ENCODE measurements at regions not wholly inside any gene's neighbourhood (a gene's known extent, or its start where the extent isn't known, plus 50 kb on each side); places are given as distances from the start of the nearest gene placed in this dataset.
A peak's percentile ranks its signal among the peaks of the same experiment; 100 is the strongest.

DNA sequence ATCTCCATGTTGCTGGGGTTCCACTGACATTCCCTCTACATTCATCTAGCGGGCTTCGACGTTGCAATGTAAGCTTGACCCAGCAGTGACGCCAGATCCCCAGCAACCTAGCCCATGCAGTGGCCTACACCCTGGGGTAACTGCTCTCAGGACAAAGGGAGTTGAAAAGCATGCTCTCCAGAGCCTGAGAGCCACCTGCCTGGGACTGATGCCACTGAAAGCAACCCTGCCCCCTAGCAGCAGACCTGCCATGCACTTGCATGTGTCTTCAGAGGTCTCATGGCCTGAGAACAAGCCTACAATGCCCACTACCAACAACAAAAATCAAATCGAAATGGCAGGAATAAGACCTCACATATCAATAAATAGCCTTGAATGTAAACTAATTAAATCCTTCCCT, 330.3 kb downstream of the TRIM36 start:
- no peak overlapping the region for H3K27ac ChIP-seq (ENCODE audit: low read length)
- no peaks in the 10 kb centered on the region for H4K20me1 ChIP-seq (ENCODE audit: insufficient read depth, low read depth, low read length)
- H3K9me3 ChIP-seq (ENCODE audit: low read length) = no peaks in the 10 kb centered on the region
- H3K27me3 ChIP-seq (ENCODE audit: low read length) = 0 out of 2 replicates have a peak, but pooled peaks cover 6% of the 10 kb centered on the region
- no peaks in the 10 kb centered on the region for H3K36me3 ChIP-seq (ENCODE audit: insufficient read depth, low read length)
- DNase-seq = no peak
- H2AFZ ChIP-seq (ENCODE audit: low read length) = no peak overlapping the region
- H3K9me2 ChIP-seq (replicated peaks; ENCODE audit: insufficient read depth, low read length) = no peaks in the 10 kb centered on the region
- no peaks in the 10 kb centered on the region for H3K4me1 ChIP-seq (ENCODE audit: low read length)
- no peak overlapping the region for H3K9ac ChIP-seq (ENCODE audit: low read length)
- H3K79me2 ChIP-seq (ENCODE audit: low read length) = no peaks in the 10 kb centered on the region
- H3K4me3 ChIP-seq (ENCODE audit: low read length) = no peak overlapping the region
- H3K4me2 ChIP-seq (ENCODE audit: low read depth, low read length, poor library complexity, severe bottlenecking) = no peak overlapping the region

DNA sequence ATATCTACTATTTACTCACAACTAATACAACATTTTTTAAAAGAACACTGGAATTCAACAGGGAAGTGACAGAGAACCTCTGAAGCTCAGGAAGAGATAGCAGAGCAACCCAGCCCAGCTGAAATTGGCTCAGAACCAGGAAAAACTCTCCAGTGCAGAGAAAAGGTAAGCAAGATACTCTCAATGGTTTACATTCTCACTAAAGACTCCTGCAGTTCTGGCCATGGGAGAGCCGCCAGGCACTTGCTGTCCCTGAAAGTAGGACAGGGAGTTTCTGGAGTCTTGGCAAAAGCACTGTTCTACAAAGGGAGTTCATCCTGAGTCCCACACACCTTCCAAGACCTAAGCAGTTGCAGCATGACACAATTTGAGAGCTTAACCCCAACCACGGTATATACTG, 330.8 kb downstream of the TRIM36 start:
- H3K4me1 ChIP-seq (ENCODE audit: low read length) = no peaks in the 10 kb centered on the region
- no peak overlapping the region for H3K4me2 ChIP-seq (ENCODE audit: low read depth, low read length, poor library complexity, severe bottlenecking)
- no peak for DNase-seq
- no peaks in the 10 kb centered on the region for H3K79me2 ChIP-seq (ENCODE audit: low read length)
- no peak overlapping the region for H3K4me3 ChIP-seq (ENCODE audit: low read length)
- H2AFZ ChIP-seq (ENCODE audit: low read length) = no peak overlapping the region
- H3K27ac ChIP-seq (ENCODE audit: low read length) = no peak overlapping the region
- no peaks in the 10 kb centered on the region for H4K20me1 ChIP-seq (ENCODE audit: insufficient read depth, low read depth, low read length)
- H3K9me3 ChIP-seq (ENCODE audit: low read length) = no peaks in the 10 kb centered on the region
- H3K9me2 ChIP-seq (replicated peaks; ENCODE audit: insufficient read depth, low read length) = no peaks in the 10 kb centered on the region
- no peaks in the 10 kb centered on the region for H3K36me3 ChIP-seq (ENCODE audit: insufficient read depth, low read length)
- H3K9ac ChIP-seq (ENCODE audit: low read length) = no peak overlapping the region
- 0 out of 2 replicates have a peak, but pooled peaks cover 6% of the 10 kb centered on the region for H3K27me3 ChIP-seq (ENCODE audit: low read length)

DNA sequence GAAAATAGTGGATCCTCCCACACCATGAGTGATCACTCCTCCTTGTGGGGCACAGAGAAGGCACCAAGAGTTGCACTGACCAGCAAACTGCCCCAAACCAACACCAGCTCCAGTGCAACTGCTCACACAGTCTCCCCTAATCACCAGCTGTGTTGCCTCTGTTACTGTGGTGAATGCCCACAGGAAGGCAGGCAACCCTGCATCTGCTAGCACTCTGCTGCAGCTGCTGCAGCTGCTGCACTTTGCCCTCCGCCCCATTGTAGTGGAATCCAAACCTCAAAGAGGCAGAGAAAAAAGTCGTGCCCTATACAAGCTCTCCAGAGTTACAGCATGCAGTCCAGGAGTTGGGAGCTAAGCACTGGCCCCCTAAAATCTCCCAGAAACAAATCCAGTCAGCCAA, 339.6 kb downstream of the TRIM36 start:
- no peaks in the 10 kb centered on the region for H3K27me3 ChIP-seq (ENCODE audit: low read length)
- H3K36me3 ChIP-seq (ENCODE audit: insufficient read depth, low read length) = no peaks in the 10 kb centered on the region
- no peak for DNase-seq
- H4K20me1 ChIP-seq (ENCODE audit: insufficient read depth, low read depth, low read length) = no peaks in the 10 kb centered on the region
- no peak overlapping the region for H3K4me3 ChIP-seq (ENCODE audit: low read length)
- H3K9me2 ChIP-seq (replicated peaks; ENCODE audit: insufficient read depth, low read length) = no peaks in the 10 kb centered on the region
- no peaks in the 10 kb centered on the region; the same call in 1 of the 2 replicates for H3K9me3 ChIP-seq (ENCODE audit: low read length)
- no peak overlapping the region for H3K9ac ChIP-seq (ENCODE audit: low read length)
- no peaks in the 10 kb centered on the region for H3K4me1 ChIP-seq (ENCODE audit: low read length)
- H3K79me2 ChIP-seq (ENCODE audit: low read length) = no peaks in the 10 kb centered on the region
- H2AFZ ChIP-seq (ENCODE audit: low read length) = no peak overlapping the region
- no peak overlapping the region for H3K27ac ChIP-seq (ENCODE audit: low read length)
- H3K4me2 ChIP-seq (ENCODE audit: low read depth, low read length, poor library complexity, severe bottlenecking) = no peak overlapping the region

DNA sequence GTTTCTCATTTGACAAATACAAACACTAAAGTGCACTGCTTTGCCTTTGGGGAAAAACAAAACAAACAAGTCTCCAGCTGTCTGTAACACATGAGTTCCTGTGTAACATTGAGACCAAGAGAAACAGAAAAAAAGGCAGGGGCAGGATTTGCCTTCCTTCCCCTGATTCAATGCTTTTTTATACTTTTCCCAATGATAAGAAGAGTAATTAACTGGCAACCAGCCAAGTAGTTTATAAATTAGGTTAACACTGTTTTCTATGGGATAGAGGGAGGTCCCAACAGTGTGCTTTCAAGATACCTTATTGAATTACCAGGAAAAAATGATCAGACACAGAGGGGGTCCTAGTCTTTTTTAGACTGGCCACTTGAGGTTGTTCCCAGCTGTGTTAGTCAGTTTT, 346.8 kb downstream of the TRIM36 start:
- Histone ChIP-seq H4K20me1 (ENCODE audit: insufficient read depth, low read depth, low read length) (no peaks in the 10 kb centered on the region), H3K27me3 (ENCODE audit: low read length) (no peaks in the 10 kb centered on the region), H3K27ac (ENCODE audit: low read length) (no peak overlapping the region), H3K4me3 (ENCODE audit: low read length) (no peak overlapping the region), H3K4me2 (ENCODE audit: low read depth, low read length, poor library complexity, severe bottlenecking) (no peak overlapping the region), H3K4me1 (ENCODE audit: low read length) (no peaks in the 10 kb centered on the region), H3K9me3 (ENCODE audit: low read length) (no peaks in the 10 kb centered on the region; the same call in 1 of the 2 replicates), H3K79me2 (ENCODE audit: low read length) (no peaks in the 10 kb centered on the region), H3K9ac (ENCODE audit: low read length) (no peak overlapping the region), H2AFZ (ENCODE audit: low read length) (no peak overlapping the region), H3K9me2 (replicated peaks; ENCODE audit: insufficient read depth, low read length) (no peaks in the 10 kb centered on the region; the same call in 1 of the 2 replicates), H3K36me3 (ENCODE audit: insufficient read depth, low read length) (no peaks in the 10 kb centered on the region)
- no peak for DNase-seq

DNA sequence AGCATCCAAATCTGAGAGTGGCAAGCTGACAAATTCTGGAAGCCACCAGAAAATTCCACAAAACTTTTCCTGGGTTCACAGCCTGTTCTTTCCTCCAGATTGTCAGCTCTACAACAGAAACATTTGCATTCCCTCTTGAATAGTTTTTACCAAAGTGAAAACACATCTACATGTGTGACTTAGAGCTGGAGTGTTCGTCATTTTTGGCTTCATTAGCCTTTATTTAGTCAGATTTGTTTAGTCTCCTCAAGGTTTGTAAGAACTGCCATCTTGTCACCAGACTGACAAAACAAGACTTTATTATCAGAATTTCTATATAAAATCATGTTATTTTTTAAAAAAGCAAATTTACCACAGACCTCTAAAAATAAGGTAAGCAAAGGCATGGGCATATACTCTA, 347.3 kb downstream of the TRIM36 start:
- H3K9ac ChIP-seq (ENCODE audit: low read length) = no peak overlapping the region
- H3K4me3 ChIP-seq (ENCODE audit: low read length) = no peak overlapping the region
- H3K36me3 ChIP-seq (ENCODE audit: insufficient read depth, low read length) = no peaks in the 10 kb centered on the region
- H3K79me2 ChIP-seq (ENCODE audit: low read length) = no peaks in the 10 kb centered on the region
- H3K9me3 ChIP-seq (ENCODE audit: low read length) = no peaks in the 10 kb centered on the region; the same call in 1 of the 2 replicates
- H4K20me1 ChIP-seq (ENCODE audit: insufficient read depth, low read depth, low read length) = no peaks in the 10 kb centered on the region
- no peak for DNase-seq
- no peaks in the 10 kb centered on the region for H3K4me1 ChIP-seq (ENCODE audit: low read length)
- no peaks in the 10 kb centered on the region for H3K27me3 ChIP-seq (ENCODE audit: low read length)
- no peak overlapping the region for H2AFZ ChIP-seq (ENCODE audit: low read length)
- H3K4me2 ChIP-seq (ENCODE audit: low read depth, low read length, poor library complexity, severe bottlenecking) = no peak overlapping the region
- no peak overlapping the region for H3K27ac ChIP-seq (ENCODE audit: low read length)
- H3K9me2 ChIP-seq (replicated peaks; ENCODE audit: insufficient read depth, low read length) = no peaks in the 10 kb centered on the region; the same call in 1 of the 2 replicates

DNA sequence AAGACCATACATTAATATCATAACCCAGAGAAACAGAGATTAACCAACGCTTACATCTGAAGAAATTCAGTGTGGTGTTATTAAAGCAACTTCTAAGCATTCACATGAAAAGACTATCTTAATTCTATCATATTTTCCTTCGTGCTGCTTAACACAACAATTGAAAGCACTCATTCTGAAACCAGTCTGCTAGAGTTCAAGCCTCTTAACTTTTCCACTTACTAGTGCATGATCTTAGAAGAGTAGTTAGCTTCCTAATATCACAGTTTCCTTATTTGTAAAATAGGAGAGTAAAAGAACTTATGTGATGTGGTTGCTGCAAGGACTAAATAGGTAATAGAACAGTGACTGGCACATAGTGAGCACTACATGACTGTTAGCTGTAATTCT, 379.3 kb downstream of the TRIM36 start:
- no peak for DNase-seq
- H2AFZ ChIP-seq (ENCODE audit: low read length) = no peak overlapping the region
- H3K9me2 ChIP-seq (replicated peaks; ENCODE audit: insufficient read depth, low read length) = no peaks in the 10 kb centered on the region
- no peaks in the 10 kb centered on the region for H3K4me1 ChIP-seq (ENCODE audit: low read length)
- no peak overlapping the region for H3K27ac ChIP-seq (ENCODE audit: low read length)
- no peaks in the 10 kb centered on the region for H3K36me3 ChIP-seq (ENCODE audit: insufficient read depth, low read length)
- no peak overlapping the region for H3K4me2 ChIP-seq (ENCODE audit: low read depth, low read length, poor library complexity, severe bottlenecking)
- no peaks in the 10 kb centered on the region for H3K79me2 ChIP-seq (ENCODE audit: low read length)
- no peak overlapping the region for H3K4me3 ChIP-seq (ENCODE audit: low read length)
- no peaks in the 10 kb centered on the region for H4K20me1 ChIP-seq (ENCODE audit: insufficient read depth, low read depth, low read length)
- H3K27me3 ChIP-seq (ENCODE audit: low read length) = no peaks in the 10 kb centered on the region
- H3K9me3 ChIP-seq (ENCODE audit: low read length) = no peaks in the 10 kb centered on the region
- H3K9ac ChIP-seq (ENCODE audit: low read length) = no peak overlapping the region

DNA sequence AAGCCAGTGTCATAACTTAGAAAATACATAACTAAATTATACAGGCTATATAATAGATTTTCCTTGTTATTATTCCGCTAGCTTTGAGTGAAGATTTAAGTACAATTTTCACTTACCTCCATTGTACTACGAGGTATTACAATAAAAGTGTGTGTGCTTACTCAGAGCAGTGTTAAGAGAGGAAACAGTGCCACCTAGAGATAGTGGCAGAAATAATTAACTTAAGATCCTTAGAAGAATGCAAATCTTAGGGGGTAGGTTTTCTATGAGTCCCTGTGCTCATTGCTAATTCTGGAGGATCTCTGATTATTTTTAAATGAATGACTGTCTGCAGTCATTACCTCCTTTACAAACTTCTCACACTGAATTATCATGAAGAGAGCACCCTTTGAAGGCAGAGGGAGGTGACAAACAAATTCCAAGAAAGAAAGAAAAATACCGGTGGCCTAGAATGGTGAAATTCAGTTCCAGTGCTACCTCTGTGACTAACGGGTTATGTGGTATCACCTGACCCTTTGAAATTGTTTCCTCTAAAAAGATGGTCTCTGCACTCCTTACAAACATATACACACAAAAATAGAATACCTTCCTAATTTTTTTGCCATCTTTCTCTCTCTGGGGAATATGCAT, 379.8 kb downstream of the TRIM36 start:
- no peak overlapping the region for H2AFZ ChIP-seq (ENCODE audit: low read length)
- H3K4me3 ChIP-seq (ENCODE audit: low read length) = no peak overlapping the region
- no peaks in the 10 kb centered on the region for H3K79me2 ChIP-seq (ENCODE audit: low read length)
- no peaks in the 10 kb centered on the region for H4K20me1 ChIP-seq (ENCODE audit: insufficient read depth, low read depth, low read length)
- no peaks in the 10 kb centered on the region for H3K27me3 ChIP-seq (ENCODE audit: low read length)
- H3K36me3 ChIP-seq (ENCODE audit: insufficient read depth, low read length) = no peaks in the 10 kb centered on the region
- H3K9me3 ChIP-seq (ENCODE audit: low read length) = no peaks in the 10 kb centered on the region
- peak; percentile 85 for DNase-seq
- no peak overlapping the region for H3K27ac ChIP-seq (ENCODE audit: low read length)
- no peak overlapping the region for H3K4me2 ChIP-seq (ENCODE audit: low read depth, low read length, poor library complexity, severe bottlenecking)
- H3K9ac ChIP-seq (ENCODE audit: low read length) = no peak overlapping the region
- H3K4me1 ChIP-seq (ENCODE audit: low read length) = no peaks in the 10 kb centered on the region
- H3K9me2 ChIP-seq (replicated peaks; ENCODE audit: insufficient read depth, low read length) = no peaks in the 10 kb centered on the region

DNA sequence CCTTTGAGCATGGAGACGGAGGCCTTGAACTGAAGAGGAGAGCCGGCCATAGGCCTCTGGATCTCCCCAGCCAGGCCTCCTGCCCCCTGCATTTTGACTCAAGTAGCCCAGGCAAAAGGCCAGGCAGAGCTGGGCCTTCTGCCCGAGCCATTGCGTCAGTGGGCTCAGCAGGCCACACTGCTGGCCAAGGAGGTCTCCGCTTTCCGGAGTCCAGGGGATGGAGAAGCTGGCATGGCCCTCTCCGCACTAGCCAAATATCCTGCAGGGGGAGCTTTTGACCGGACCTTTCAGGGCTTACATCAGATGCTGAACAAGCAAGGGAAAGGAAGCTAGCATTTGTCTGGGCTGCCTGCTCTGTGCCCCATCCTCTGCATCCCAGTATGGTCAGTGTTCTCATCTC, 386.8 kb downstream of the TRIM36 start:
- no peaks in the 10 kb centered on the region for H3K4me1 ChIP-seq (ENCODE audit: low read length)
- H3K27ac ChIP-seq (ENCODE audit: low read length) = no peak overlapping the region
- no peaks in the 10 kb centered on the region for H3K9me3 ChIP-seq (ENCODE audit: low read length)
- peak; percentile 42 for DNase-seq
- H3K4me3 ChIP-seq (ENCODE audit: low read length) = no peak overlapping the region
- H3K9me2 ChIP-seq (replicated peaks; ENCODE audit: insufficient read depth, low read length) = no peaks in the 10 kb centered on the region
- H3K4me2 ChIP-seq (ENCODE audit: low read depth, low read length, poor library complexity, severe bottlenecking) = no peak overlapping the region
- H3K79me2 ChIP-seq (ENCODE audit: low read length) = no peaks in the 10 kb centered on the region
- no peaks in the 10 kb centered on the region for H3K36me3 ChIP-seq (ENCODE audit: insufficient read depth, low read length)
- H2AFZ ChIP-seq (ENCODE audit: low read length) = no peak overlapping the region
- H3K9ac ChIP-seq (ENCODE audit: low read length) = no peak overlapping the region
- no peaks in the 10 kb centered on the region for H4K20me1 ChIP-seq (ENCODE audit: insufficient read depth, low read depth, low read length)
- H3K27me3 ChIP-seq (ENCODE audit: low read length) = no peaks in the 10 kb centered on the region
